PC-9 (cell line): ENCODE measurements at regions not wholly inside any gene's neighbourhood (a gene's known extent, or its start where the extent isn't known, plus 50 kb on each side); places are given as distances from the start of the nearest gene placed in this dataset.

Source experiments
- CTCF ChIP-seq: fragments of 200-600 bp; sonication (generic); conservative IDR thresholded peaks from 2 replicates; pipeline ENCODE4 v1.6.1; 2017; ENCODE audit warnings: mixed run types, antibody characterized with exemption, mild to moderate bottlenecking, moderate library complexity
- EZH2 ChIP-seq: fragments of 200-600 bp; sonication (generic); IDR thresholded peaks from 2 replicates; pipeline ENCODE4 v1.8.0; 2017; ENCODE audit warnings: antibody characterized with exemption, low read depth

DNA sequence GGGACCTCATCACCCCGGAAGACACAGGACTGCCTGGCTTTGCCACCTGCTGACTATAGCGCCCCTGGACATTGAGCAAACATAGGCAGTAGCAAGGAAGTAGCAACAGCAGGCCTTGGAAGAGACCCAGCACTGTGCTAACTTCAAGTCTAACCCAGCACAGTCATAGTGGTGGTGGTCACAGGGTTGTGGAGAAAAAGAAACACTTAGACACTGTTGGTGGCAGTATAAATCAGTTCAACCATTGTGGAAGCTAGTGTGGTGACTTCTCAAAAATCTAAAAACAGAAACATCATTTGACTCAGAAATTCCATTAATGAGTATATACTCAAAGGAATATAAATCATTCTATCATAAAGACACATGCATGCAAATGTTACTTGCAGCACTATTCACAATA, 874.0 kb upstream of the EPHA5 start:
- TF ChIP-seq CTCF (no peak), EZH2 (no peak)
